HG03460 (cell line): ENCODE measurements at regions not wholly inside any gene's neighbourhood (a gene's known extent, or its start where the extent isn't known, plus 50 kb on each side); places are given as distances from the start of the nearest gene placed in this dataset.

Experiments
- ATAC-seq: cut with Tn5 transposase; IDR thresholded peaks from one replicate; pipeline ENCODE4 v1.9.1; 2021; ENCODE audit not compliant: unreplicated experiment

GRCh38 chr2:7977981-7978380, 703.9 kb upstream of the ID2 start:
- no peak for ATAC-seq

DNA sequence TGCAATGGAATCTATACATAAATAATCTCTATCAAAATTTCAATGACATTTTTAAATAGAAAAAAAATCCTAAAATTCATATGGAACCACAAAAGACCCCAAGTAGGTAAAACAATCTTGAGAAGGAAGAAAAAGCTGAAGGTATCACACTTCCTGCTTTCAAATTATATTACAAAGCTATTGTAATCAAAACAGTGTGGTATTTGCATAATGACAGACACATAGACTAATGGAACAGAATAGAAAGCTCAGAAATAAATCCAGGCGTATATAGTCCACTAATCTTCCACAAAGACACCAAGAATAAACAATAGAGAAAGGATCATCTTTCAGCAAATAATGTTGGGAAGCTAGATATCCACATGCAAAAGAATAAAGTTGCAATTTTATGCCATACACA, 699.8 kb upstream of the ID2 start:
- no peak for ATAC-seq

DNA sequence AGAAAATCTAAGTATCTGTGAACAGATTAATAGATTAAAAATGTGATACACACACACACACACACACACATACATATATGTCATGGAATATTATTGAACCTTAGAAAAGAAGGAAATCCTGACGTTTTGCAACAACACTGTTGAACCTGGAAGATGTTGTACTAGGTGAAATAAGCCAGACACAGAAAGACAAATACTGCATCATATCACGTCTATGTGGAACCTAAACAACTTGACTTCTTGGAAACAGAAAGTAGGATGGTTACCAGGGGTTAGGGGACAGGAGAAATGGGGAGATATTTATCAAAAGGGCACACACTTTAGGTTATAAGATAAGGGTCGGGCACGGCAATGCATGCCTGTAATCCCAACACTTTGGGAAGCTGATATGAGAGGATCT, 698.4 kb upstream of the ID2 start:
- no peak for ATAC-seq

DNA sequence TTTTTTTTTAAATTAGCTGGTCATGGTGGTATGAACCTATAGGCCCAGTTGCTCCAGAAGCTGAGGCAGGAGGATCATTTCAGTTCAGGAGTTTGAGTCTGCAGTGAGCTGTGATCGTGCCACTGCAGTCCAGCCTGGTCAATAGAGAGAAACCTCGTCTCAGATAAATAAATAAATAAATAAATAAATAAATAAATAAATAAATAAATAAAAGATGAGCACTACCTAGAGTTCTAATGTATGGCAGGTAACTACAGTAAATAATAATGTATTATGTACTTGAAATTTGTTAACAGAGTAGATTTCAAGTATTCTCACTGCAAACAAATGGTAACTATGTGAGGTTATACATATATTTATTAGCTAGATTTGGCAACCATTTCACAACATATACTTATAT, 697.9 kb upstream of the ID2 start:
- no peak for ATAC-seq

DNA sequence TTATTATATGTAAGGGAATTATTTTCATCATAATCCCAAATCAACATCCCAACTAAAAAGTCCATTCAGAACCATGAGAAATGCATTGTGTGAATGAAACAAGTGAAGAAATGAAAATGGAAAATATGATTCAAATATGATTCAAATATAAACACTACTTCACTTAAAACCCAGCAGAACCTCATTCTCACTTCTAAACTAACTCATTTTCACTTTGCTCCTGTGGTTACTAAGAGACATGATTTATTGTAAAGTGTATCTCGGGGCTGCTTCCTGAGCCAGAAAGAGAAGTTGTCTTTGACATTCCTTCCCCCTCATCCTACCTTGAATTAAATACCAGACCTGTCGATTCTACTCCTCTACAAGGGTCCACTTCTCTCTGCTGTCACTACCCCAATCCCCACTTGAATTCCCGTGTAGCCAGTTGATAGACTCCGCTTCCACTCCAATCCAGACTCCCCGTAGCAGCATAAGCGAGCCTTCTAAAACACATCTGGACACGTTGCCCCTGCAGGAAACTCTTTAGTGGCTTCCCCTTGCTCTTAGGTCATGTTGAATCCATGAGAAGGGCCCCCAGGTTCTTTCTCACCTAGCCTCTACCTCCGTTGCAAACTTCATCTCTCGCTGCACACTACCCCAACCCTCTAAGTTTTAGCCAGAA, 697.0 kb upstream of the ID2 start:
- ATAC-seq: no peak

- no peak for ATAC-seq
These were observed 695.4 kb upstream of the ID2 start for GRCh38 chr2:7986431-7986830.

DNA sequence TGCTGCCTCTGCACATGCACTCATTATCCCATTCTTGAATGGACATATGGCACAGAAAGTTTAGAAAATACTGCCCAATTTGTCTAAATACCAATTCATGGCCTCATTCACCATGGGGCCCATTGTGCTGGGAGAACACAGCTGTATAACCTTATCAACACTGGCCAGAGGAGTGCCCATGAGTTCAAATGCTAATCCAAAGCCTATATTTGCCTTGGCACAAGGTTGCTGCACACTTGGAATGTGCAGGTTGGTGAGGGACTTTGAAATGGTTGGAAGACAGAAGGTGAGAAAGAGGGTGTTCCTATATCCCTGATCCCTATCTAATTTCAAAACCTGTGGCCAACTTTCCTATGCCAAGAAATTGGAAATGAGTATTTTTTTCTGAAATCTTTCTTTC, 693.9 kb upstream of the ID2 start:
- no peak for ATAC-seq

DNA sequence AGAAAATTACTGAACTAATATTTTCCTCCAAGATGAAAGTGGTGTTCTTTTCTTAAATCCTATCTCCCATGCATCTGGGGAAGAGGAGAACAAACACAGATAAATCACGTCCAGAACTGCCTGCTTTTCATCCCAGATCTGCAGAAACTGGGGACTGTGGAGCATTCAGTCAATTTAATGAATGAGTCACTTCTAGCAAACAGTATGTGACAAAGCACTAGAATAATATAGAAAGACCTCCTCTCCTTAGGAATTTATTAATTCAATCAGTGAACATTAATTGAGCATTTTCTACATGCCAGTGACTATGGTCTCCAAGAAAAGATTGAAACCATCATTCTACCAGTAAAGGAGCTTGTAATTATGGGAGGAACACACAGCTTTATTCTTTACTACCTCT, 693.4 kb upstream of the ID2 start:
- no peak for ATAC-seq

DNA sequence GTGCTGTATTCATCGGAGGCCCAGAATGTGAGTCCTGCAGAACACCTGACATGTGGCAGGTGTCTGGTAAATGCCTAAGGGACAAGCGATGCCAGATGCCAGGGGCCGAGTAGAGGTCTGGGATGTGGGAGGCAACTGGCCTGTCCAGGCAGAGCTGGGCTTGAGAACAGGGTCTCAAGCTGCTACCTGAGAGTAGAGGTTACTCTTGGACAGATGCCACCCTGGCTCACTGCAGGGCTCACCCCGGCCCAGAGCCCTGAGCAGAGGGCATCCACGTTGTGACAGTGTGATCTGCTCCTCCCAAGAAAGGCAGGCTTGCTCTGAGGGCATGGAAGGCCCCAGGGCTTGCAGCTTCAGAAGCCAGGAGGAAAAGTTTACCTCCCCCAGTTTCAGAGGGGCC, 692.0 kb upstream of the ID2 start:
- no peak for ATAC-seq

- ATAC-seq: no peak
These were observed 688.9 kb upstream of the ID2 start for GRCh38 chr2:7992612-7993602.

GRCh38 chr2:7994397-7994951, 687.4 kb upstream of the ID2 start:
- no peak for ATAC-seq

GRCh38 chr2:7997279-7997678, 684.6 kb upstream of the ID2 start:
- ATAC-seq: peak; percentile 56

DNA sequence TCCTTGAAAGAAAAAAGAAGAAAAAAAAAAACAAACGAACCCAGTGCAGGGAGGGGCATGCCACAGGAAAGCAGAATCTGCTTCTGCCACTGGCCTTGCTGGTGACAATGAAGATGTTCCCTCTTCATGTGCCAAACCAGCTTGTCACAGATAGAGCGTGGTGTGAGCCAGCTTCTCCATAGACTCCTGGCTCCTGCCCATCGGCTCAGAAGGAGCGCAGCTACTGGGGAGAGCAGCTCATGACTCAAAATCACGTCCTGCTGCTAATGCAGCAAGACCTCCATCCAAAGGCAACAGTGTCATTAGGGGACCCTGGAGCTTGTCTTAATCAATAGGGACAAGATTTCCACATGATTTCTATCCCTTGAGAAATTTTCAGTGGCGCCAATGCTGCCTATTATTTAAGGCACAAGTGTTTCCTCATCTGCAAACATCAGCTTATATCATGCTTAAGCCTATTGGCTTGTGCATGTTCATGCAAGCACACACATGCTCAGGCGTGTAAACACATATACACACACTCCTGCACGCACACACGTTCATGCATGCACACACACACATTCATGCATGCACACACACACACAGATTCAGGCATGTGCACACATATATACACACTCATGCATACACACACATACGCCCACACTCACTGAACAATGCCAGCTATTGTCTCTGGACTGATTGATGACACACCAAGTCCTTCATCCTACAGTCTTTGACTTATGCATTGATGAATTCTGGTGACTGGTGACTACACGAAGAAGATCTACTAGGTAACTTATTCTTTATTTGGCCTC, 682.0 kb upstream of the ID2 start:
- ATAC-seq: no peak

DNA sequence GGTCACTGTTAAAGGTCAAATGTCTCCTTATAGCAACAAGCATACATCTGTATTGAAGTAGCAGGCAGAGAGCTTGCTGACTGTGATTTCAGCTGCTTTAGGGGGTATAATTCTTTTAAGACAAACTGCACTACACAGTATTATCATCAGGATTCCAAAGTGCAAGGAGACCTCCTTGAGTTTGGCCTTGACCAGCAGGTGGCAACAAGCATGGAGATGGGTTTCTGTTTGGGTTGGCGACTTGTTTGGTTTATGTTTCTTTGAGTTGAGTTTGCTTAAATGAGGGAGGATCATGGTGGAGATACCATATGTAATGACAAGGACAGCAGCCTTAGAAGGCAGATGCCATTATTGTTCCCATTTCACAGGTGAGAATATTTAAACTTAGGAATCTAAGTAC, 681.0 kb upstream of the ID2 start:
- no peak for ATAC-seq

DNA sequence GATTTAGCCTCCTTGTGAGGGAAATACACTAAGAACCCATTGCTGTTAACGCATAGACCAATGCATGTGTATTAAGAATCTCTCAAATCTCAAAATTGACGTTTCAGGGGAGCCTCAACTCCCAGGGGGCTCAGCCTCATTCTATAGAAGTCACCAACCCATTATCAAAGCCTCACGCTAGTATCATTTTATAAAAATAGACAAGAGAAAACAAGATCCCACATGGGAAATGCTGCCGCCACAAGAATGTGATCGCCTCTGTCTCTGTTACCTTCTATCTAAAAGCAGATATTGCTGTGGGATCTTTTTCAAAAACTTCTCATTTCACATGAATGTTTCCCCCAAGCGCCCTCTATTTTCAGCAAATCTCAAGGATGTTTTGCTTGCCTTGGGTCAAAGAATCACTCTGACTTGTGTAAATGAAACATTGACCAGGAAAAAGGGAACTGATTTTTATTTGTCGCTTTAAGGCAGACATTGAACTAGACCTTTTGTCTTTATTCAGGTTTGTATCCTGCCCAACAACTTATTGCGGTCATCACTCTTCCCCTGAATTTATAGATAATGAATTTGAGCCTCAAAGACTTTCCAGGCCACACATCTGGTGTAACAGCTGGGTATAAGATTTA, 679.0 kb upstream of the ID2 start:
- no peak for ATAC-seq

- ATAC-seq: no peak
These were observed 678.3 kb upstream of the ID2 start for GRCh38 chr2:8003462-8004075.

DNA sequence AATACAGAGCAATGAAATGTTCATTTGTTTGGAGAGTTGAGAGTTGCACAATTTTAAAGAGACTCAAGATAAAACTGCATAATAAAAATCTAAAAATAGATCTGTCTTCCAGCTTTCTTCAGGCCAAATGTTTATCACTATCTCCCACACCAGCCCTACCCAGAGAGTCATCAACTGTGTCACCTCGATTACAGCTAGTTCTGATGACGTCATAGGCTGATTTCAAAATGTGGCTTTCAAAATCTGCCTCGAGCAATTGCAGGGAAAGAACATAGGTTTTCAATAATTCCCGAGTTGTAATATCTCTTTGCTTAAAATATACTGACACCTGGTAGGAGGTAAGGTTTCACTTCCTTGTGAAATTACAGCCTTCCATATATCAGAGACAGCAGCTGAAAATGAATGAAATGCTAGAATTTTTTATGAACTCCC, 677.6 kb upstream of the ID2 start:
- ATAC-seq: no peak

- ATAC-seq: no peak
These were observed 675.7 kb upstream of the ID2 start for GRCh38 chr2:8006181-8006580.

- ATAC-seq: no peak
These were observed 675.2 kb upstream of the ID2 start for GRCh38 chr2:8006626-8007025.

GRCh38 chr2:8009010-8009597, 672.8 kb upstream of the ID2 start:
- ATAC-seq: no peak
